Urothelium cell line (cell line): ENCODE measurements at regions not wholly inside any gene's neighbourhood (a gene's known extent, or its start where the extent isn't known, plus 50 kb on each side); places are given as distances from the start of the nearest gene placed in this dataset.
A peak's percentile ranks its signal among the peaks of the same experiment; 100 is the strongest.

Source experiments
- DNase-seq: peaks from one replicate; pipeline ENCODE4 v3.0.0; 2011; ENCODE audit warnings: low spot score, mixed read lengths
- FAIRE-seq: peaks from 2 replicates; lab custom pipeline; 2011; peaks lifted over from hg19 to GRCh38; lab: Jason Lieb, UNC

DNA sequence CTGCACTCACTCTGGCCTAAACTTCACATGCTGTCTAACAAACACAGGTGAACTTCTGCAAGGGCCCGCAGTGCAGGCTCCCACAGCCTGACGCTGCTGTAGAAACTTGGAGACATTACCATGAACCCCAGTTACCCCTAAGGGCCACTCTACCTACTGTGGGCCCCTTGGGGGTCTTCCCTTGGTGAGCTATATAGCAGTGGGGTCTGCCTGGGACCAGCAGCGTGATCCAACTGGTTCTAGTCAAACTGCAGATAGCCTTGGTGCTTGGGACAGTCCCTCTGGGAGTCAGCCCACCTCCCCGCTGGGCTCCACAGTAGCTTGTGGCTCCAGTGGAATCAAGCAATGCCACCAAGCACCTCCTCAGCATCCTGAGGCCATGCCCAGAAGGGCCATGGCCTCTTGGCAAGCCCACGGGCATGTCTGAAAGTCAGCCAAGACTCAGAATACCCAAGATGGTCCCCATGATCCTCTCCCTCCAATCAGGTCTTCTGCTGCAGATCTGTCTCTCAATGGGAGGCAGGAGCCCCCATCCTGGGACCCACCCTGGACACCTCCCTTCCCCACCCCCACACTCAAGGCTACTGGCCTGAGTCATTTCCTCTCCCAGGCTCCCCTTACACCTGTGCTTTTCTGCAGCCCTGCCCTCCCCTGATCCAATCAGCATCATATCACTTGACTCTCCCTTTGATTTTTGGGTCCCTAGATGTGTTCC lies 230.0 kb upstream of the IRX1 start:
- FAIRE-seq (no peak), DNase-seq (no peak)

DNA sequence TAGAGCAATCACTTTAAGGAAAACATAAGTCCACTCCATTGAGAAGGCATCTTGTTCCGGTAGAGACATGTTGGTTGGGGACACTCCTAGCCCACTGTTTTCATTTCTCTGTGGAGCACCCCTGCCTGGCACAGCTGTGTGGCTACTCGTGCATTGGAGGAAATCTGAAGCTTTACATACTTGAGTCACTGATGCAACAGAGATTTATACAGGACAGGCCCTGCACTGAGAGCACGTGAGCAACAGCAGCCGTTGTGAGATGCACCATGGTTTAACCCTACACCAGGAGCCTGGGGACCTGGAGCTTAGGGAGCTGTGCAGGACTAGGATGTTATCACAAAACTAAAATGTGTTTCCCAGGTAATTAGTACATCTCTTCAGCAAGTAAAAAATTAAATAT lies 230.7 kb upstream of the IRX1 start:
- no peak for DNase-seq
- no peak for FAIRE-seq

DNA sequence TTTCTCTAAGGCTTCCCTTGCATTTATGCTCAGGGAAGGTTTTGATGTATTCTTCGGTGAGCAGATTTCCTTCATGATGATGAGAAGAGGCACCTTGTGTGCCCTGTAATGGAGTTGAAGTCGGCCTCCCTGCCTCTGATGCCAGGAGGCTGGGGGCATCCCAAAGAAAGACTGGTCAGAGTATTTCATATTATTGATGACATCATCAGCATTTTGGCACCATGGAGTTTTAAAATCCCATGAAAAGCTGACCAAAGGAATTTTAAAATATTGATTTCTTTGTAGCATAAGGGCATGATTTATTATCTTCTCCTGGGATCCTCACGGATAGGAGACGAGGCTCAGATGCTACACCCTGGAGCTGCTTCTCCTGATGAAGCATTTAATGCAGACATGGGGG lies 231.2 kb upstream of the IRX1 start:
- DNase-seq: no peak
- no peak for FAIRE-seq

DNA sequence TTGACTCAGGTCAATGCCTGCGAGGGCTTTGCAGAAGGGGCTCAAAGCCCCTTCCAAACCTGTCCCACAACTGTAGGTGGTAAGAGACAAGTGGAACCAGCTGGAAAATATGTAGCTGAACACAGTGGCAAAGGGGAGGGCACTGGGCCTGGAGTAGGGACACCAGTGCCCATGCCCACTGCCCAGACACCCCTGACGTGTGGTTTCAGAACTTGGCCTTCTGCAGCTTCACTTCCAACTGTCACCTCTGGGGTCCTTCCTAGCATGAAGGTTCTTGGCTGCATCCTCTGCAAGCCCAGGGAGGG lies 233.1 kb upstream of the IRX1 start:
- DNase-seq (no peak), FAIRE-seq (no peak)

GRCh38 chr5:3361811-3362605 lies 233.6 kb upstream of the IRX1 start:
- DNase-seq (no peak), FAIRE-seq (no peak)

DNA sequence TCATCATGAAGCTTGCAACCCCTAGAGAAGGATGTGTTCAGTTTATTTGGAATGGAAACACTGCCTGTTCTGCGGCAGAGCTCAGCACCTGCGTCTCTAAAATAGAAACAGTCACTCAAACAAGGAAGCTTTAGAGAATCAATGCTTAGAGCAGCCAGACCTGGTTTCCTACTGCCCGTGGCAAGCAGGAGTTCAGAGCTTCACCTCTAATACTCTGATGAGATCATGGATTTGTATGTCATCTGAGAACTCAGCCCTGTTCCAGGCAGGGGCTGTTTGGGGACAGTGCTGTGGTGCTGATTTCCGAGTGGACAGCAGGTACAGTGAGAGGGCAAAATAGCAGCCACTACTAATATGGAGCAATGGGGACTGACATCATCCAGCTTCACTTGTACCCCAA lies 236.0 kb upstream of the IRX1 start:
- DNase-seq (no peak), FAIRE-seq (no peak)

- FAIRE-seq (no peak), DNase-seq (no peak)
Observed at GRCh38 chr5:3357291-3357690, 238.3 kb upstream of the IRX1 start.

DNA sequence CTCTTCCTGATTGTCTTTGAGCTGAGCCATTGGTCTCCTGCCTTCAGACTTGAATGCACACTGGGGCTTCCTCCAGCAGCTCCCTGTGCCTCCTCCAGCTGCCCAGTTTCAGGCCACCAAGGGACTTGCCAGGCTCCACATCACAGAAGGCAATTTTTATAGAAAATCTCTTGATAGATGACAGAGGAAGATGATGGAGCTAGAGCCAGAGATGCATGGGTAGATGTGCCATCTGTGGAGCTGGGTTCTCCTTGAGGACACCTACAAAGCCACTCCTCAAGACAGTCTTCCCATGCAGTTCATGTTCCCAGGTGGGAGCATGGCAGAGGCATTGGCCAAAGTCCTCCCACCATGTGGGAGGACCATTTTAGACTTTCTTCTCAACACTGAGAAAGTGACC lies 239.6 kb upstream of the IRX1 start:
- DNase-seq (no peak), FAIRE-seq (no peak)

- FAIRE-seq: no peak
- DNase-seq: no peak
Observed at GRCh38 chr5:3355126-3355525, 240.5 kb upstream of the IRX1 start.

DNA sequence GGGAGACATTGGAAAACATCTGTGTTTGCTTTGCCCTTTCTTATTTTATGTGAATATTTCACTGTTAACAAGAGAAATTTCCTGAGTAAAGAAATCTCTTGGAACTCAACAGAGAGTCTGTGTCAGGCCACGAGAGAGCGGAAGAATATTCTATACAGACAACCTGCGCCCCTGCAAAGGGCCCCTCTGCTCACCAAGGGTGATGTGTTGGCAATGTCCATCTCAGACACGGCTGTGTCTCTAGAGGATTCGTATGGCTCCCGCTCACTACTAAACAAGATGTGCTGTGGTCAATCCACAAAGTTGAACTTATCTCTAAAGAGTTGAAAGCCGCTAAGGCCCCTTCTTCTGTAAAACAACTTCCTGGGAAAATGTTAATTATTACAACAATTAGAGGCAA lies 241.0 kb upstream of the IRX1 start:
- FAIRE-seq: no peak
- DNase-seq: no peak

GRCh38 chr5:3353561-3353960 lies 242.1 kb upstream of the IRX1 start:
- FAIRE-seq: no peak
- no peak for DNase-seq

- no peak for FAIRE-seq
Observed at GRCh38 chr5:3352711-3353110, 242.9 kb upstream of the IRX1 start.

GRCh38 chr5:3351581-3352442 lies 243.8 kb upstream of the IRX1 start:
- FAIRE-seq (no peak), DNase-seq (no peak)

More at GRCh38 chr5:3352711-3353110, 242.9 kb upstream of the IRX1 start:
- no peak for DNase-seq

GRCh38 chr5:3350781-3351180 lies 244.9 kb upstream of the IRX1 start:
- DNase-seq (no peak), FAIRE-seq (no peak)

DNA sequence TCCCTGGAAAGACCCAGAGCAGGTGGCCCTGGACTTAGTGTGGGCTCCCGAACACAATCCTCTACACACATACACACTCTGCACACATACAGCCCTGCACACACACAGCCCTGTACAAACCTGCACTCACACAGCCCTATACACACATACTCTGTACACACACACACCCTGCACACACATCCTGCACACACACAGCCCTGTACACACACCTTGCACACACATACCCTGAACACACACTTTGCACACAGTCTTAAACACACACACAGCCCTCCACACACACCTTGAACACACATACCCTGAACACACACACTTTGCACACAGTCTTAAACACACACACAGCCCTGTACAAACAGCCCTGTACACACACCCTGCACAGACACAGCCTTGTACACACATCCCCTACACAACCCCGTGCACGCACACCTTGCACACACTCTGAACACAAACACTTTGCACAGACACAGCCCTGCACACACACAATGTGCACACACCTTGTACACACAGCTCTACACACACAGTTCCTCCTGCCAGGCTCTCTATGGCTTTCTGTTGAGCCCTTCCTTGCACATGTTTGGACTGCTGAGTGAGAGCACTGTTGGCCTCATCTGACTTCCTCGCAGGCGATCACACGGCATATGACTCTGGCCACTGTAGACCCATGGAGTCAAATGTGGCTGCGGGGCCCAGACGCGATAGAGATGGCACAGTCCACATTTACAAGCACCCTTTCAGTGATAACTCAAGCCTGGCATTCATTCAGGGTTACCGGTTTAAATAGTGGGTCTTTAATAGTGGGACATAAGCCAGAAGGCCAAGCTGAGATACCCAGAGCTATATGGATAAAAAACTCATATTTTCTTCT lies 245.7 kb upstream of the IRX1 start:
- DNase-seq (no peak), FAIRE-seq (peak; percentile 98)

DNA sequence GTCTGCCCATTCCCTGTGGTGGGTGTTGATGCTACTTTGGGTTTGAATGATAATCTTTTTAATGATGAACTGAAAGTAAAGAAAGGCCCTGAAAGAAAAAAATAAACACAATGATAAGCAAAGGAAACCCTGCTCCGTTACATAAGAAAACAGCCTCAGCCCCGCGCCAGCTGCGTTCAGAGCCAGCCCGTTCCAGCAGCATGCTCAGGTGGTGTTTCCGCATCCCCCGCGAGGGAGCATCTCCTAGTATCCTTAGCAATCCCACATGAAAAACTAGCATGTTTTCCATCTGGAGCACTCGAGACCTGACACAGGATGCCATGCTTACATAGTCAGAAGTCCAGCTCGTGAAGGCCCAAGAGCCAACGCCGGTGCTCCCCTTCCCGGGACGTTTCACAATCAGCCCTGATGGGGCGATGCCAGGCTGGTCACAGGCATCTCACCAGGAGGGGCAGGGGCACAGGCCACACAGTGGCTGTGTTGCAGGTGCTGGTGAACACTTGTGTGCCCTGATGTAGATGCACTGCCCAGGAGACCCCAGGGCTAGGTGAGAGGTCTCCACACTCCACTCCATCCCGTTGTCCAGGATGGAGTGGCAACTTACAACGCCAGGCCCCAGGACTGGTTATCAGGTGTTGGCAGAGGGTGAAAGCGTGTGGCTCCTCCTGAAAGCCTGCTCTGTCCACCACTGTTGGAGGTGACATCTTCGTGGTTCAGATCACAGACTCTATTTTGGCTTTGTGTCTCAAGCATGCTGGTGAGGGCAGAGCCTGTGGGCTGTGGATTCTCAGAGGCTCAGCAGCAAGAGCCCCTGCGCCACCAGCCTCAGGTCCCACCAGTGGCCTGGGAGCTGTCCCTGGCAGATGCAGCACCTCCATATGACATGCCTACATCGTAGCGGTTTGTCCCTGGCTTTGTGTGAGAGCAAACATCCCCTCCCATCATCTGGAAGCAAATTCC lies 246.8 kb upstream of the IRX1 start:
- no peak for DNase-seq
- FAIRE-seq: no peak

- DNase-seq: no peak
- FAIRE-seq: no peak
Observed at GRCh38 chr5:3347741-3348140, 247.9 kb upstream of the IRX1 start.

DNA sequence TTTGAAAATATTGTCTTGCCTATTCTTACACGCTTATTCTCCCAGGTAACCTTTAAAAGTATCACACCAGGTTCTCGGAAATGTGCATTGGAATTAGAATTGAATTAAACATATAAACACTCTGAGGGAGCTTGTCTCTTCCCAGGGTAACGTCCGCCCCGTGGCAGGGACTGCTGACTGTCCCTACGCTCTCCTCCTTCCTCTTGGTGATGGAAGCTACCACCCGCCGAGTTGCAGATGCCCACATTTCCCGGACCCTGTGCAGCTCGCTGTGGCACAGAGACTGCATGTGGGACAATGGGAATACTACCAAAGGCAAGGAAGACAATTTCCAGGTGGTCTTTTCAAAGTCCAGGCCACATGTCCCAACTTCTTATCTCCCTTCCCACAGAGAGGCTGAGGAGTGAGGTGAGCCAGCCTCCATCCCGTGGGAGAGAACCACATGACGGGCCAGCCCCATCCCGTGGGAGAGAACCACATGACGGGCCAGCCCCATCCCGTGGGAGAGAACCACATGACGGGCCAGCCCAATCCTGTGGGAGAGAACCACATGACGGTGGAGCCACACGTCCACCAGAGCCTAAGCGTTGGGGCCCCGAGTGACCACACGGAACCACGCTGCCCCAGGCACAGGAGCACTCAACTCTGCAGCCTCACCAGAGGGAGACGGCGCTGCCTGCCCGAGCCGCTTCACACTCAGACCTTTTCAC lies 249.4 kb upstream of the IRX1 start:
- peak; percentile 46 for FAIRE-seq
- DNase-seq: no peak

GRCh38 chr5:3345195-3345594 lies 250.4 kb upstream of the IRX1 start:
- no peak for DNase-seq
- FAIRE-seq: no peak
